ENCODE measurements at regions not wholly inside any gene's neighbourhood (a gene's known extent, or its start where the extent isn't known, plus 50 kb on each side); places are given as distances from the start of the nearest gene placed in this dataset.

DNA sequence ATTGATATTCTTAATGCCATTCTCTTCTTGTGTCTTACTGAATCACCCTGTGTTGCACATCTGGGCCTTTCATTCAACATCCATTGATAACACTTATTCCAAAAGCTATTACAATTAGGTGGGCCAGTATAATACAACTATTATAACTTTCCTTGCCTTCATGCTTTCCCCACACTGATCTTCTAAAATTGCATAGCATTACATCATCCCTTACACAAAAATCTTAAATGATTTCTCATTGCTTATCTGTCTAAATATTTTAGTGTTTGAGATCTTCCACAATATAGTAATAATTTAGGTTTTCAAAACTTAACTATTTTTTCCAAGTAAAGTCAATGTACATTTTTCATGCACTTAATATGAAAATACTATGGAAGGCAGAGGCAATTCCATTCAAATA, 1634.1 kb downstream of the PLA2G4A start:
- Mint-ChIP-seq H3K27me3 (no peaks in the 10 kb centered on the region), H3K4me1 (no peaks in the 10 kb centered on the region), H3K27ac (no peak overlapping the region), H3K4me3 (no peak overlapping the region), H3K9me3 (ENCODE audit: low read depth) (peaks cover 3% of the 10 kb centered on the region), H3K36me3 (no peaks in the 10 kb centered on the region)
- CTCF ChIA-PET, result no interaction called here
- ATAC-seq (no peak), DNase-seq (no peak)

DNA sequence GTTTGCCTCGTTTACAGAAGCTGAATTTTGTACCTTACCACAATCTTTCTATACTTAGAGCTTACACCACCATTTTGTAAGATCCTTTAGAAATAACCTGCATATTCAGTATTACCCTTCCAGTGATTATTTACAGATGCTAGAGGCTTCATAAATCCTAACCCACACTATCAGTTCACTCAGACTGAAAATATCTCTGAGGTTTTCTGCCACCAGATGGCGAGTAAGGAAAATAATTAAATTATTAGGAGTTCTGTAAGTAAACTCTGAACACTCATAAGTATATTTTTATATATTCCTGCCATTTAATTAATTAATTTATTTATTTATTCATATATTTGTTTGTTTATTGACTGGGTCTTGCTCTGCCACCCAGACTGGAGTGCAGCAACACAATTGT, 1635.2 kb downstream of the PLA2G4A start:
- H3K27me3 Mint-ChIP-seq, result no peaks in the 10 kb centered on the region
- H3K36me3 Mint-ChIP-seq, result no peaks in the 10 kb centered on the region
- no peaks in the 10 kb centered on the region for H3K9me3 Mint-ChIP-seq (ENCODE audit: low read depth)
- ATAC-seq (no peak), DNase-seq (no peak)
- H3K4me1 Mint-ChIP-seq, result no peaks in the 10 kb centered on the region
- H3K27ac Mint-ChIP-seq, result no peak overlapping the region
- H3K4me3 Mint-ChIP-seq, result no peak overlapping the region
- CTCF ChIA-PET, result no interaction called here

- DNase-seq, result no peak
- Mint-ChIP-seq H3K4me1 (no peaks in the 10 kb centered on the region), H3K9me3 (ENCODE audit: low read depth) (no peaks in the 10 kb centered on the region), H3K27me3 (no peaks in the 10 kb centered on the region), H3K27ac (no peak overlapping the region), H3K36me3 (no peaks in the 10 kb centered on the region), H3K4me3 (no peak overlapping the region)
- CTCF ChIA-PET, result no interaction called here
- ATAC-seq, result no peak
These were observed 1637.8 kb downstream of the PLA2G4A start for GRCh38 chr1:188466539-188466938.

GRCh38 chr1:188476606-188477005, 1647.9 kb downstream of the PLA2G4A start:
- Mint-ChIP-seq H3K36me3 (no peaks in the 10 kb centered on the region), H3K4me3 (no peak overlapping the region), H3K27ac (no peak overlapping the region), H3K4me1 (no peaks in the 10 kb centered on the region), H3K27me3 (no peaks in the 10 kb centered on the region), H3K9me3 (ENCODE audit: low read depth) (no peaks in the 10 kb centered on the region)
- ATAC-seq, result no peak
- DNase-seq, result no peak
- CTCF ChIA-PET, result no interaction called here

DNA sequence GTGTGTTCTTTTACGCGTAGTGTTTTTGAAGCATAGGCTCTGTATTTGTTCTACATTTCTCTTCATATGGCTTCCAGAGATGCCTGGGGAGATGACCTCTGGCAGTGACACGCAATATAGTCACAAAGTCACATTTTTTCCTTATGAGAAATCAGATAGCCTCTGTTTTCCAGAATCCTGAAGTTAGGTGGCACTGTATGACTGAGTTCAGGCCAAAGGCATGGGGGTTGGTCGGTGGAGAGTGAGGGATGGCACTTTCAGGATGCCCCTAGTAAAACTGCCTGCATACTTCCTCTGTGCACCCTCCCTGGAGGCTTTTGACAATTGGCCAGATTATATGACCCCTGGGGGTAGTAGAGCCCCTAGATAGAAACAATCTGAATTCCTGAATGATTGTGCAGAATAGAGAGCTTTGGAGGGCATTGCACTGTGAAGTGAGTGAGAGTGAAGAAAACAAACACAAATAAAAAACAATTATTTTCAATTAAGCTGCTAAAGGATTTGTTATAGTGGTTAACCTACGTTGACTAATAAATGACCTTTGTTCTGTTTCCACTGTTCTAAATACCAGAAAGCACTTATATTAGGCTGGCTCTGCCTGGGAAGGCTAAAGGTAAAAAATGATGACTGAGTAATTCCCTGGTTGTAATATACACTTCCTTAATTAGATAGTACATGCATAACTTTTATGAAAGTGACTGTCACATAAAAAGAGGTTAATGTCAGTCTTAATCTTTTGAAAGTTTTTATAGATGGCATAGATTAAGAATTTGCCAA, 1660.8 kb downstream of the PLA2G4A start:
- Mint-ChIP-seq H3K9me3 (ENCODE audit: low read depth) (no peaks in the 10 kb centered on the region), H3K27ac (no peak overlapping the region), H3K4me3 (no peak overlapping the region), H3K36me3 (no peaks in the 10 kb centered on the region), H3K4me1 (no peaks in the 10 kb centered on the region), H3K27me3 (no peaks in the 10 kb centered on the region)
- no peak for DNase-seq
- CTCF ChIA-PET, result no interaction called here
- ATAC-seq, result no peak

- CTCF ChIA-PET, result no interaction called here
- peaks cover 13% of the 10 kb centered on the region for H3K9me3 Mint-ChIP-seq (ENCODE audit: low read depth)
- H3K36me3 Mint-ChIP-seq, result no peaks in the 10 kb centered on the region
- no peaks in the 10 kb centered on the region for H3K27me3 Mint-ChIP-seq
- H3K27ac Mint-ChIP-seq, result no peak overlapping the region
- no peak for DNase-seq
- ATAC-seq, result no peak
- H3K4me1 Mint-ChIP-seq, result no peaks in the 10 kb centered on the region
- H3K4me3 Mint-ChIP-seq, result no peak overlapping the region
These were observed 1667.8 kb downstream of the PLA2G4A start for GRCh38 chr1:188496506-188496905.

- no peak overlapping the region for H3K27ac Mint-ChIP-seq
- ATAC-seq, result no peak
- no peaks in the 10 kb centered on the region for H3K27me3 Mint-ChIP-seq
- no peaks in the 10 kb centered on the region for H3K4me1 Mint-ChIP-seq
- no peak overlapping the region for H3K4me3 Mint-ChIP-seq
- no peak for DNase-seq
- H3K36me3 Mint-ChIP-seq, result no peaks in the 10 kb centered on the region
- CTCF ChIA-PET, result no interaction called here
- H3K9me3 Mint-ChIP-seq (ENCODE audit: low read depth), result peaks cover 13% of the 10 kb centered on the region
These were observed 1668.3 kb downstream of the PLA2G4A start for GRCh38 chr1:188497020-188497419.

DNA sequence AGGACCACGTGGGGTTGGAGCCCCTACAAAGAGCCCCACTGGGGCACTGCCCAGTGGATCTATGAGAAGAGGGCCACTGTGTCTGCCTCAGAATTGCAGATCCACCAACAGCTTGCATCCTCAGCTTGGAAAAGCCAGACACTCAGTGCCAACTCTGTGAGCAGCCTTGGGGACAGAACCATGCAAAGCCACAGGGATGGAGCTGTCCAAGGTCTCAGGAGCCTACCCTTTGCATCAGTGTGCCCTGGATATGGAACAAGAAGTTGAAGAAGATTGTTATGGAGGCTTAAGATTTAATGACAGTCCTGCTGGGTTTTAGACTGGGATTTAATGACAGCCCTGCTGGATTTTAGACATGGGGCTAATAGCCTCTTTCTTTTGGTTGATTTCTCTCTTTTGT, 1670.9 kb downstream of the PLA2G4A start:
- H3K4me3 Mint-ChIP-seq, result no peak overlapping the region
- ATAC-seq, result no peak
- H3K9me3 Mint-ChIP-seq (ENCODE audit: low read depth), result peaks cover 13% of the 10 kb centered on the region
- H3K27me3 Mint-ChIP-seq, result no peaks in the 10 kb centered on the region
- DNase-seq, result no peak
- CTCF ChIA-PET, result no interaction called here
- H3K36me3 Mint-ChIP-seq, result no peaks in the 10 kb centered on the region
- H3K4me1 Mint-ChIP-seq, result no peaks in the 10 kb centered on the region
- H3K27ac Mint-ChIP-seq, result no peak overlapping the region

DNA sequence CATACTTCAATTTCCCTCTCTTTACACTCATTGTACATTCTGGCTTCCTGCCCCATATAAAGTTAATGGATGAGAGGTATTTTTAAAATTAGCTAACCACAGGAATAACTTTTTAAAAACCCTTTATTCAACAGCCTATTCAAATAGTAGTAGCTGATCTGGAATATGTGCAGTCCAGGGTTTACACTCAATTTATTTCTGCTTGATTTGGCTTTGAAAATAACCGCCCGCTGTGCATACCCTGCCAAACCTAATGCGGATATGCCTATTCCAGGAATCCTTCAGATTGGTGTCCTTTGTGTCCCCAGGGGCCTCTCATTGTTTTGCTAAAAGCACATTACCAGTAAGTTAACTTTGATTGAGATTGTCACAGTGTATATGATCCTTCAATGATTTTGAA, 1686.2 kb downstream of the PLA2G4A start:
- ATAC-seq (no peak), DNase-seq (no peak)
- Mint-ChIP-seq H3K27me3 (no peaks in the 10 kb centered on the region), H3K4me3 (no peak overlapping the region), H3K27ac (no peak overlapping the region), H3K36me3 (no peaks in the 10 kb centered on the region), H3K4me1 (no peaks in the 10 kb centered on the region), H3K9me3 (ENCODE audit: low read depth) (peaks cover 3% of the 10 kb centered on the region)
- CTCF ChIA-PET, result no interaction called here

DNA sequence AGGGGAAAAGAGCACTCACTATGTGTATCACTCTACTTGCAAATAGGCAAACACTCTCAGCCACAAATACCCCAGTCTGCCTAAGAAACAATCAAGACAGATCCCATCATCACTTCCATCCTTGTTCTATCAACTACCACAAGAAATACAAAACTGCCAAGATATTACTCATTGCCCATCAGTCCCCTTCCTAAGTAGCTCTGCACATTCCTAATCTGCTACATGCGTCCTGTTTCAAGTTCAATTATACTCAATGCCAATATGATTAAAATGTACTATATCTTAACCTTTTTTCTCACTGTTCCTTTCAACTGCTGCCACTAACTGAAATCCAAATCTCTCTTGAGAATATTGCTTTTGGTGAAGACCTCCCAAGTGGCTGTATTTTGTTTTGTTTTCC, 1688.4 kb downstream of the PLA2G4A start:
- CTCF ChIA-PET, result no interaction called here
- H3K36me3 Mint-ChIP-seq, result no peaks in the 10 kb centered on the region
- no peaks in the 10 kb centered on the region for H3K4me1 Mint-ChIP-seq
- no peaks in the 10 kb centered on the region for H3K27me3 Mint-ChIP-seq
- H3K4me3 Mint-ChIP-seq, result no peak overlapping the region
- no peaks in the 10 kb centered on the region for H3K9me3 Mint-ChIP-seq (ENCODE audit: low read depth)
- DNase-seq (no peak), ATAC-seq (no peak)
- H3K27ac Mint-ChIP-seq, result no peak overlapping the region

DNA sequence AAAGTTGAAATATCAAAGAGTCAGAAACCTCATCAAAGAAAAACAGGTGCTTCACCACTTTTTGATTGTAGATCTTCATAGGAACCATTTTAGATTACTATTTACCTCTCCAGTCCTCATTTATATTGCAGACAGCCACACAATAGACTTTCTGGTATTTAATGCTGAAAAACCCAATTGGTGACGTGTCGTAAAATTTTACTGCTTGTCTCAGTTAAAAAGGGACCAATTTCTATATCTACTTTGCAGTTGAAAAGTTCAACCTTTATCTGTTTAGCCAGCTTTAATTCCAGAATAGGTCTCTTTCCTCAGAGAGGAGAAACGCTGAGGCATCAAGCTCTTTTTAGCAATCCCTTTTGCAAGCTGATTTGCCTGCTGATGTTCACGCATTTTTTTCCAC, 1722.4 kb downstream of the PLA2G4A start:
- Mint-ChIP-seq H3K4me1 (no peaks in the 10 kb centered on the region), H3K27ac (no peak overlapping the region), H3K27me3 (no peaks in the 10 kb centered on the region), H3K4me3 (no peak overlapping the region), H3K9me3 (ENCODE audit: low read depth) (peaks cover 8% of the 10 kb centered on the region), H3K36me3 (no peaks in the 10 kb centered on the region)
- no peak for ATAC-seq
- CTCF ChIA-PET, result no interaction called here
- DNase-seq, result no peak

DNA sequence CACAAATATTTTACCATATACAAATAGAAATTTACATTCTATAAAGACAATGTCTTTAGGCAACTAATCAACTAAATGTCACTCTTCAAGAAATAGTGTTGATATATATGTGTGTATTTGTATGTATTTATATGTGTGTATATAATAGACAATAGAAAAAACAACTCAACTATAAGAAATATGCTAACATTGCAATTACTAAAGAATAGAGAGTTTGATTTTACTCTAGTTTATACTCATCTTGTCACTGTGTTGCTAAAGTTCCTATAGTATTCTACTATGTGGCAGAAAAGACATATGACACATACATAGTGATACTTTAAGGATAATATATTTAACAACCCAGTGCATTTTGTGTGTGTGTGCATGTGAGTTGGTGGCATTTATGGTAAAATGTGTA, 1728.3 kb downstream of the PLA2G4A start:
- Mint-ChIP-seq H3K4me3 (no peak overlapping the region), H3K27ac (no peak overlapping the region)

GRCh38 chr1:188582911-188583532, 1754.3 kb downstream of the PLA2G4A start:
- no peaks in the 10 kb centered on the region for H3K27me3 Mint-ChIP-seq
- no peak overlapping the region for H3K27ac Mint-ChIP-seq
- ATAC-seq, result no peak
- no peak for DNase-seq
- no peaks in the 10 kb centered on the region for H3K9me3 Mint-ChIP-seq (ENCODE audit: low read depth)
- no peaks in the 10 kb centered on the region for H3K4me1 Mint-ChIP-seq
- H3K4me3 Mint-ChIP-seq, result no peak overlapping the region
- H3K36me3 Mint-ChIP-seq, result no peaks in the 10 kb centered on the region
- CTCF ChIA-PET, result no interaction called here

More for the DNA sequence above, 1728.3 kb downstream of the PLA2G4A start:
- no peak for DNase-seq
- no peak for ATAC-seq
- H3K27me3 Mint-ChIP-seq, result no peaks in the 10 kb centered on the region
- CTCF ChIA-PET, result no interaction called here
- no peaks in the 10 kb centered on the region for H3K36me3 Mint-ChIP-seq
- no peaks in the 10 kb centered on the region for H3K9me3 Mint-ChIP-seq (ENCODE audit: low read depth)
- H3K4me1 Mint-ChIP-seq, result no peaks in the 10 kb centered on the region

GRCh38 chr1:188584119-188584518, 1755.4 kb downstream of the PLA2G4A start:
- Mint-ChIP-seq H3K27me3 (no peaks in the 10 kb centered on the region), H3K27ac (no peak overlapping the region), H3K4me1 (no peaks in the 10 kb centered on the region), H3K9me3 (ENCODE audit: low read depth) (no peaks in the 10 kb centered on the region), H3K4me3 (no peak overlapping the region), H3K36me3 (no peaks in the 10 kb centered on the region)
- CTCF ChIA-PET, result no interaction called here
- no peak for ATAC-seq
- DNase-seq, result no peak

Measured in activated CD8-positive, alpha-beta memory T cell treated with anti-CD3 and anti-CD28 coated beads, Interleukin-2, amount 10 ng/mL, durations not matched to agents 7 days and 5 days (primary cell).